ENCODE measurements at regions not wholly inside any gene's neighbourhood (a gene's known extent, or its start where the extent isn't known, plus 50 kb on each side); places are given as distances from the start of the nearest gene placed in this dataset.

DNA sequence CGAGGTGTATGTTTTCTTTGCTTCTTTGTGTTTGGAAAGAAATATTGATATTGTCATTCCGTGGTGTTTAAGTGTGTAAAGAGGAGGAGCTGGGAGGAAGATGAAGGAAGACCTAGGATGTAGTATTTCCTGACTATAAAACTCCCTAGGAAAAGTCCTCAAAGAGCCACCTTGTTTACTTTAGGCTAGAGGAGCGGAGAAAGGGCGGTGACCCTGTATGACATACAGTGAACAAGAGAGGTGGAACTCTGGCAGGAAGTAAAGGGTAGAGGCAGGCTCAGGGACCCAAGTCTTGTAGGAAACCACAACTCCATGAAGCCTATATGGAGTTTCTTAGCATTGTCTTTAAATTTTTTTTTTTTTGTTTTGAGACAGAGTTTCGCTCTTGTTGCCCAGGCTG is 303.9 kb downstream of the DOCK8 start:
- H3F3A ChIP-seq (replicated peaks; ENCODE audit: low read depth): no peaks in the 10 kb centered on the region
- Mint-ChIP-seq H3K27ac (no peak overlapping the region), H3K4me1 (peaks cover 28% of the 10 kb centered on the region), H3K36me3 (ENCODE audit: low read depth) (peaks cover 13% of the 10 kb centered on the region; the same call in 2 of the 3 replicates), H3K27me3 (ENCODE audit: insufficient read depth, low read depth, poor library complexity) (no peaks in the 10 kb centered on the region), H3K4me3 (no peak overlapping the region), H3K9me3 (no peaks in the 10 kb centered on the region)
- no peak for ATAC-seq
- H3K9me2 ChIP-seq (ENCODE audit: insufficient read depth): no peaks in the 10 kb centered on the region
- no peak overlapping the region for H3K4me2 ChIP-seq
- no peak for DNase-seq (ENCODE audit: low spot score)
- no peak overlapping the region for H3K4me3 ChIP-seq
- H3K36me3 ChIP-seq (ENCODE audit: insufficient read depth): no peaks in the 10 kb centered on the region
- no peak overlapping the region for H2AFZ ChIP-seq
- TF ChIP-seq, protein P1, sequence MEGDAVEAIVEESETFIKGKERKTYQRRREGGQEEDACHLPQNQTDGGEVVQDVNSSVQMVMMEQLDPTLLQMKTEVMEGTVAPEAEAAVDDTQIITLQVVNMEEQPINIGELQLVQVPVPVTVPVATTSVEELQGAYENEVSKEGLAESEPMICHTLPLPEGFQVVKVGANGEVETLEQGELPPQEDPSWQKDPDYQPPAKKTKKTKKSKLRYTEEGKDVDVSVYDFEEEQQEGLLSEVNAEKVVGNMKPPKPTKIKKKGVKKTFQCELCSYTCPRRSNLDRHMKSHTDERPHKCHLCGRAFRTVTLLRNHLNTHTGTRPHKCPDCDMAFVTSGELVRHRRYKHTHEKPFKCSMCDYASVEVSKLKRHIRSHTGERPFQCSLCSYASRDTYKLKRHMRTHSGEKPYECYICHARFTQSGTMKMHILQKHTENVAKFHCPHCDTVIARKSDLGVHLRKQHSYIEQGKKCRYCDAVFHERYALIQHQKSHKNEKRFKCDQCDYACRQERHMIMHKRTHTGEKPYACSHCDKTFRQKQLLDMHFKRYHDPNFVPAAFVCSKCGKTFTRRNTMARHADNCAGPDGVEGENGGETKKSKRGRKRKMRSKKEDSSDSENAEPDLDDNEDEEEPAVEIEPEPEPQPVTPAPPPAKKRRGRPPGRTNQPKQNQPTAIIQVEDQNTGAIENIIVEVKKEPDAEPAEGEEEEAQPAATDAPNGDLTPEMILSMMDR (conservative IDR thresholded peaks at IDR 0.05; ENCODE audit: low read depth in 2 of 2): no peak
- TF ChIP-seq, protein P2, sequence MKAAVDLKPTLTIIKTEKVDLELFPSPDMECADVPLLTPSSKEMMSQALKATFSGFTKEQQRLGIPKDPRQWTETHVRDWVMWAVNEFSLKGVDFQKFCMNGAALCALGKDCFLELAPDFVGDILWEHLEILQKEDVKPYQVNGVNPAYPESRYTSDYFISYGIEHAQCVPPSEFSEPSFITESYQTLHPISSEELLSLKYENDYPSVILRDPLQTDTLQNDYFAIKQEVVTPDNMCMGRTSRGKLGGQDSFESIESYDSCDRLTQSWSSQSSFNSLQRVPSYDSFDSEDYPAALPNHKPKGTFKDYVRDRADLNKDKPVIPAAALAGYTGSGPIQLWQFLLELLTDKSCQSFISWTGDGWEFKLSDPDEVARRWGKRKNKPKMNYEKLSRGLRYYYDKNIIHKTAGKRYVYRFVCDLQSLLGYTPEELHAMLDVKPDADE (IDR thresholded peaks at IDR 0.05): no peak
- no peak for TF ChIP-seq NANOG (IDR thresholded peaks at IDR 0.05; ENCODE audit: borderline replicate concordance)
- TF ChIP-seq STAT1 (IDR thresholded peaks at IDR 0.05; ENCODE audit: unreplicated experiment): no peak
- TF ChIP-seq, protein P3, sequence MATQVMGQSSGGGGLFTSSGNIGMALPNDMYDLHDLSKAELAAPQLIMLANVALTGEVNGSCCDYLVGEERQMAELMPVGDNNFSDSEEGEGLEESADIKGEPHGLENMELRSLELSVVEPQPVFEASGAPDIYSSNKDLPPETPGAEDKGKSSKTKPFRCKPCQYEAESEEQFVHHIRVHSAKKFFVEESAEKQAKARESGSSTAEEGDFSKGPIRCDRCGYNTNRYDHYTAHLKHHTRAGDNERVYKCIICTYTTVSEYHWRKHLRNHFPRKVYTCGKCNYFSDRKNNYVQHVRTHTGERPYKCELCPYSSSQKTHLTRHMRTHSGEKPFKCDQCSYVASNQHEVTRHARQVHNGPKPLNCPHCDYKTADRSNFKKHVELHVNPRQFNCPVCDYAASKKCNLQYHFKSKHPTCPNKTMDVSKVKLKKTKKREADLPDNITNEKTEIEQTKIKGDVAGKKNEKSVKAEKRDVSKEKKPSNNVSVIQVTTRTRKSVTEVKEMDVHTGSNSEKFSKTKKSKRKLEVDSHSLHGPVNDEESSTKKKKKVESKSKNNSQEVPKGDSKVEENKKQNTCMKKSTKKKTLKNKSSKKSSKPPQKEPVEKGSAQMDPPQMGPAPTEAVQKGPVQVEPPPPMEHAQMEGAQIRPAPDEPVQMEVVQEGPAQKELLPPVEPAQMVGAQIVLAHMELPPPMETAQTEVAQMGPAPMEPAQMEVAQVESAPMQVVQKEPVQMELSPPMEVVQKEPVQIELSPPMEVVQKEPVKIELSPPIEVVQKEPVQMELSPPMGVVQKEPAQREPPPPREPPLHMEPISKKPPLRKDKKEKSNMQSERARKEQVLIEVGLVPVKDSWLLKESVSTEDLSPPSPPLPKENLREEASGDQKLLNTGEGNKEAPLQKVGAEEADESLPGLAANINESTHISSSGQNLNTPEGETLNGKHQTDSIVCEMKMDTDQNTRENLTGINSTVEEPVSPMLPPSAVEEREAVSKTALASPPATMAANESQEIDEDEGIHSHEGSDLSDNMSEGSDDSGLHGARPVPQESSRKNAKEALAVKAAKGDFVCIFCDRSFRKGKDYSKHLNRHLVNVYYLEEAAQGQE (IDR thresholded peaks at IDR 0.05; ENCODE audit: unreplicated experiment): no peak
- TF ChIP-seq CREB1 (CRISPR knock-in tag; IDR thresholded peaks at IDR 0.05; ENCODE audit: low read depth): no peak
- no peak for TF ChIP-seq JUNB (IDR thresholded peaks at IDR 0.05; ENCODE audit: unreplicated experiment)
- TF ChIP-seq, protein P4, sequence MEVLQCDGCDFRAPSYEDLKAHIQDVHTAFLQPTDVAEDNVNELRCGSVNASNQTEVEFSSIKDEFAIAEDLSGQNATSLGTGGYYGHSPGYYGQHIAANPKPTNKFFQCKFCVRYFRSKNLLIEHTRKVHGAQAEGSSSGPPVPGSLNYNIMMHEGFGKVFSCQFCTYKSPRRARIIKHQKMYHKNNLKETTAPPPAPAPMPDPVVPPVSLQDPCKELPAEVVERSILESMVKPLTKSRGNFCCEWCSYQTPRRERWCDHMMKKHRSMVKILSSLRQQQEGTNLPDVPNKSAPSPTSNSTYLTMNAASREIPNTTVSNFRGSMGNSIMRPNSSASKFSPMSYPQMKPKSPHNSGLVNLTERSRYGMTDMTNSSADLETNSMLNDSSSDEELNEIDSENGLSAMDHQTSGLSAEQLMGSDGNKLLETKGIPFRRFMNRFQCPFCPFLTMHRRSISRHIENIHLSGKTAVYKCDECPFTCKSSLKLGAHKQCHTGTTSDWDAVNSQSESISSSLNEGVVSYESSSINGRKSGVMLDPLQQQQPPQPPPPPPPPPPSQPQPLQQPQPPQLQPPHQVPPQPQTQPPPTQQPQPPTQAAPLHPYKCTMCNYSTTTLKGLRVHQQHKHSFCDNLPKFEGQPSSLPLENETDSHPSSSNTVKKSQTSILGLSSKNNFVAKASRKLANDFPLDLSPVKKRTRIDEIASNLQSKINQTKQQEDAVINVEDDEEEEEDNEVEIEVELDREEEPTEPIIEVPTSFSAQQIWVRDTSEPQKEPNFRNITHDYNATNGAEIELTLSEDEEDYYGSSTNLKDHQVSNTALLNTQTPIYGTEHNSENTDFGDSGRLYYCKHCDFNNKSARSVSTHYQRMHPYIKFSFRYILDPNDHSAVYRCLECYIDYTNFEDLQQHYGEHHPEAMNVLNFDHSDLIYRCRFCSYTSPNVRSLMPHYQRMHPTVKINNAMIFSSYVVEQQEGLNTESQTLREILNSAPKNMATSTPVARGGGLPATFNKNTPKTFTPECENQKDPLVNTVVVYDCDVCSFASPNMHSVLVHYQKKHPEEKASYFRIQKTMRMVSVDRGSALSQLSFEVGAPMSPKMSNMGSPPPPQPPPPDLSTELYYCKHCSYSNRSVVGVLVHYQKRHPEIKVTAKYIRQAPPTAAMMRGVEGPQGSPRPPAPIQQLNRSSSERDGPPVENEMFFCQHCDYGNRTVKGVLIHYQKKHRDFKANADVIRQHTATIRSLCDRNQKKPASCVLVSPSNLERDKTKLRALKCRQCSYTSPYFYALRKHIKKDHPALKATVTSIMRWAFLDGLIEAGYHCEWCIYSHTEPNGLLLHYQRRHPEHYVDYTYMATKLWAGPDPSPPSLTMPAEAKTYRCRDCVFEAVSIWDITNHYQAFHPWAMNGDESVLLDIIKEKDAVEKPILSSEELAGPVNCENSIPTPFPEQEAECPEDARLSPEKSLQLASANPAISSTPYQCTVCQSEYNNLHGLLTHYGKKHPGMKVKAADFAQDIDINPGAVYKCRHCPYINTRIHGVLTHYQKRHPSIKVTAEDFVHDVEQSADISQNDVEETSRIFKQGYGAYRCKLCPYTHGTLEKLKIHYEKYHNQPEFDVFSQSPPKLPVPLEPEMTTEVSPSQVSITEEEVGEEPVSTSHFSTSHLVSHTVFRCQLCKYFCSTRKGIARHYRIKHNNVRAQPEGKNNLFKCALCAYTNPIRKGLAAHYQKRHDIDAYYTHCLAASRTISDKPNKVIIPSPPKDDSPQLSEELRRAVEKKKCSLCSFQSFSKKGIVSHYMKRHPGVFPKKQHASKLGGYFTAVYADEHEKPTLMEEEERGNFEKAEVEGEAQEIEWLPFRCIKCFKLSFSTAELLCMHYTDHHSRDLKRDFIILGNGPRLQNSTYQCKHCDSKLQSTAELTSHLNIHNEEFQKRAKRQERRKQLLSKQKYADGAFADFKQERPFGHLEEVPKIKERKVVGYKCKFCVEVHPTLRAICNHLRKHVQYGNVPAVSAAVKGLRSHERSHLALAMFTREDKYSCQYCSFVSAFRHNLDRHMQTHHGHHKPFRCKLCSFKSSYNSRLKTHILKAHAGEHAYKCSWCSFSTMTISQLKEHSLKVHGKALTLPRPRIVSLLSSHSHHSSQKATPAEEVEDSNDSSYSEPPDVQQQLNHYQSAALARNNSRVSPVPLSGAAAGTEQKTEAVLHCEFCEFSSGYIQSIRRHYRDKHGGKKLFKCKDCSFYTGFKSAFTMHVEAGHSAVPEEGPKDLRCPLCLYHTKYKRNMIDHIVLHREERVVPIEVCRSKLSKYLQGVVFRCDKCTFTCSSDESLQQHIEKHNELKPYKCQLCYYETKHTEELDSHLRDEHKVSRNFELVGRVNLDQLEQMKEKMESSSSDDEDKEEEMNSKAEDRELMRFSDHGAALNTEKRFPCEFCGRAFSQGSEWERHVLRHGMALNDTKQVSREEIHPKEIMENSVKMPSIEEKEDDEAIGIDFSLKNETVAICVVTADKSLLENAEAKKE (CRISPR knock-in tag; IDR thresholded peaks at IDR 0.05): no peak
- TF ChIP-seq POLR2AphosphoS5 (IDR thresholded peaks at IDR 0.05; ENCODE audit: low read depth): no peak
- no peak for TF ChIP-seq EZH2phosphoT487 (IDR thresholded peaks at IDR 0.05; ENCODE audit: unreplicated experiment)
- no peak for TF ChIP-seq ZNF331 (CRISPR knock-in tag; IDR thresholded peaks at IDR 0.05; ENCODE audit: low read depth)
- no peaks in the 10 kb centered on the region for H3K27me3 ChIP-seq (ENCODE audit: insufficient read depth)
- peaks cover 12% of the 10 kb centered on the region for H3K4me1 ChIP-seq (ENCODE audit: insufficient read depth)
- peaks cover 97% of the 10 kb centered on the region for H3K79me2 ChIP-seq (replicated peaks; ENCODE audit: insufficient read depth)
- H4K20me1 ChIP-seq (replicated peaks; ENCODE audit: insufficient read depth): peaks cover 18% of the 10 kb centered on the region; the same call in 1 of the 2 replicates
- no peak overlapping the region; the same call in 1 of the 2 replicates for H3K27ac ChIP-seq (ENCODE audit: low read depth)

Measured in GM23338 (cell line).